CD1c-positive myeloid dendritic cell (primary cell): ENCODE measurements at regions not wholly inside any gene's neighbourhood (a gene's known extent, or its start where the extent isn't known, plus 50 kb on each side); places are given as distances from the start of the nearest gene placed in this dataset.

Experiments used
- DNase-seq: peaks from one replicate; pipeline ENCODE4 v3.0.0-alpha.2; 2016; ENCODE audit errors: extremely low spot score

DNA sequence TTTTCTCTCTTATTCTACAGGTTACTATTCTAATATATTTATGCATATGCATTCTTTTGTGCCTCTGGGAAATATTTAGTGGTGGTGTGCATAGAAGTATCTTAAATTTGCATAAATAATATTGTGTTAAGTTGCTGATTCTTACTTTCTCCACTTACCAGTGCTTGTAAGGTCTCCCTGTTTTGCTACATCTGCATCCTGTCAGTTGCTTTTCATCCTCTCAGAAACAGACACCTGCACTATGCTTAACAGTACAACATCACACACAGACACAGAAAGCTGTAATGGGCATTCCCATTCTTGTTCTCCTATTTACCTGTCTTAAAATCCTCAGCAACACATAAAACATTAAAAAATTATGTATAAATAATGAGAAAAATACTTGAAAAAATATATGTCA is 713.3 kb upstream of the RGMB start:
- no peak for DNase-seq

DNA sequence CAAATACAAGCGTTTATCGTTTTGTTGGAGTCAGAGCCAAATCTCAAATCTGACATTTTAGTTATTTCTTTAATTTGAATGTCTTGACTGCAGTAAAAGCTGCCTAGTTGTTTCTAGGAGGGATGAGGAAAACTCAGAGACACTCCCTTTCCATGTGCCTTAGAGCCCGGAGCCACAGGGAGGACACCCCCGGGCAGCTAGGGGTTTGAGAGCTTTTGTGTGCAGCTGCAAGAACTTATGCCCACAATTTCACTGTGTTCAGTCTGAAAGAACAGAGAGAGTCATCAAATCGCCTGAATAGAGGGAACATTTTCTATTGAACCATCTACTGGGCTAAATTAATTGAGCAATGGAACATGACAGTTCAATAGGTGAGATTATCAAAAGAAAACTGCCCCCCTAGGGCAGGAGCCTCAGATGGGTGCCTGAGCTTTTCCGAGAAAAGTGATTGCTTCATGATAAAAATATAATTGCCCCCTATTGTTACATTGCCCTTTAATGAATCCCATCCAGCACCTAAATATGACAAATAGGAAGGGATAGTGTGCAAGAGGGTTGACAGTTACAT is 709.3 kb upstream of the RGMB start:
- no peak for DNase-seq

DNA sequence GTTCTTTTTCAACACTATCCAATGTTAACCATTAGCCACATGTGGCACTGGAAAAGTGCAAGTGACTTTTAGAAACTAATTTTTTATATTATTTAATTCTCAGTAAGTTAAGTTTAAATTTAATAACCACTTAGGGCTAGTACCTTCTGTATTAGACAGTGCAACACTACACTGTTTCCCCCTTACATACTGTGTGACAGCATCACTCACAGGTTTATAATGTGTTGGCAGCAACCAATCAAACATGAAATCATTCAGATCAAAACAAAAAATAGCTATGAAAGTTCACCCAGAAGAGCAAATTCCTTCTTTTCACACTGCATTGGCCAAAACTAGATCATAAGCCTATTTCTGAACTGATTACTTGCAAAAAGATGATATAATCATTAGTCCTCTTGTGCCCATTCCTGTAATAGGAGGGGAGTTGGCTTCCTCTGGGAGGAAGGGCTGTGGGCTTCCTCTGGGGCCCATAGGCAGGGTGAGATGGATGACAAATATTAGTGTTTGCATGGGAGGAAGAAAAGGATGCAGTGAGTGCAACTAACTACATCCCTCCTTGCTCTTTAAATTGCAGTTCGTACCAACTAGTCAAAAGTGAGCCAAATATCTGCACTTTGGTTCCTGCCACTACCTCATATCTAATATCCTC is 708.1 kb upstream of the RGMB start:
- DNase-seq: no peak

DNA sequence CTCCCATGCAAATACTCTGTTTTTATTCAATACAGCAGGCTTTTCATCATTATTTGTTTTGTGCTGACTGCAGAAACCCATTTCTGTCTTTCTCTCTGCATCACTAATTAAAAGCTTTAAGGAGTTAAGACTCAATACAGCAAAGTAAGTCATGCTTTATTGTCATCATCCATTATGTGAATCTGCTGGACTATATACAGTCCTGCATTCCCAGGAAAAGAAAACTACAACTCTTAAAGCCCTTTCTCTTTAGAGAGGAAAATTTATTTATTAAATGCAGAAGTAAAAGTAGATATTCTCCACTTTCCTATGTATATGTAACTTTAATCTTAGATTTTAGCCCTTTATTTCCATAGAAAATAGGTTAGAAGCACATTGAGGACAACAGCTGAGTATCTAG is 706.6 kb upstream of the RGMB start:
- no peak for DNase-seq

DNA sequence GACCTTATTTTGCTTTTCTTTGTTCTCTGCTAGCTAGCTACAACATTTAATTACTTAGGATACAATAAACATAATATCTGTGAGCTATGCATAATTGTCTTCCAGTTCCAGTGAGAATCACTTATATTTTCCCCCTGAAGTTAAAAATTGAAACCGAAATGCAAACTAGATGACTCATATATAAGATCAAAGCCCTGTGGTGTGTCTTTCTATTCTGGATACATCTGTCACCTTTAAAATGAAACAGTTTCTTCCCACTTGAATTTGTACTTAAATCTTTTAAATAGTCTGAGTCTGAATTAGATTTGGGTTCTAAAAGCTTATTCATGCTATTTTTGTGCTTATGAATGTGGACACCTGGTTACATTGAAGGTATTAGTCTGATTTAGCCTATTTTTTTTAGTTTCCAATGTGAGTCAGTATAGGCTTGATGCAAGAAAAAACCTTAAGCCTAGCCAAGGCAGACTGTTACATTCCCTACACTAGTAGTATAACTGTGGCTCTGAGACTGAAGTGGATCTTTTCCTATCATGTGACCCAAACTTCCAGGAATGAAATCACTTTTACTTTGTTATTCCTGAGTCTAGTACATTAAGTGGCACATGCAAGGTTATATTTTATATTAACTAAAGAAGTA is 703.5 kb upstream of the RGMB start:
- DNase-seq: no peak

DNA sequence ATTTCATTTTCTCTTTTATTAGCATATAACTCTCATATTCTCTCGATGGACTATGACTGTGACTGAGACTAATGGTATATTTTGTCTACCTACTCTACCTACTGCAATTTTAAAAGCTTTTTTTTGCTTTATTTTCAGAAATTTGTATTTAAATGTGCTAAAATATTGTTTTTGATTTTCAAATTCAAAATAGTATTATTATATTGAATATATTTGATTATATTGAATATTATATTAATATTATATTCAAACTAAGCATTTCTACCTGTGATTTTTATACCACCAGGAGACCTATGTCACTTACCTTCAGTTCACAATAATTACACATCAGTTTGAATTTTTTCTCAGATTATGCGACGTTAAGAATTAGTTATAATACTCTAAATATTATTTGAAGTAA is 700.5 kb upstream of the RGMB start:
- no peak for DNase-seq

DNA sequence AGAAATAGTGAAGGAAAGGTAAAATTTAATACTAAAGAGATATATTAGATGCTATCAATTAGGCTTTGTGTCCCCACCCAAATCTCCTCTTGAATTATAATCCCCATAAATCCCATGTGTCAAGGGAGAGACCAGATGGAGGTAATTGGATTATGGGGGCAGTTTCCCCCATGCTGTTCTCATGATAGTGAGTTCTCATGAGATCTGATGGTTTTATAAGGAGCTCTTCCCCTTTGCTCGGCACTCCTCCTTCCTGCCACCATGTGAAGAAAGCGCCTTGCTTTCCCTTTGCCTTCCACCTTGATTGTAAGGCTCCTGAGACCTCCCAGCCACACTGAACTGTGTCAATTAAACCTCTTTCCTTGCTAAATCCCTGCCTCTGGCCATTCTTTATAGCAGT is 697.0 kb upstream of the RGMB start:
- DNase-seq: no peak

DNA sequence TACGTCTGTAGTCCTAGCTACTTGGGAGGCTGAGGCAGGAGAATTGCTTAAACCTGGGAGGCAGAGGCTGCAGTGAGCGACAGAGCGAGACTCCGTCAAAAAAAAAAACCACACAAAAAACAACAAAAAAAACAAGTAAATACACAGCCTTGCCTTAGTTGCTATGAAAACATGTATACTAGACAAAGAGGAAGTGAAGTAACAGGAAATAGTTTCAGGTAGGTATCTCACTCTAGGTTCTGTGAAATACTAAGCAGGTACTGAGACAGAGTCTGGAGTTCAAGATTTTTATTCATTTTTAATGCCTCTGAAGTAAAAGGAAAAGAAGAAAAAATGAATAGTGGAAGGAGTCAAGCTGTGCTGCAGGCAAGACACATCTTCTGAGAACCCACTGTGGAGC is 687.9 kb upstream of the RGMB start:
- no peak for DNase-seq

DNA sequence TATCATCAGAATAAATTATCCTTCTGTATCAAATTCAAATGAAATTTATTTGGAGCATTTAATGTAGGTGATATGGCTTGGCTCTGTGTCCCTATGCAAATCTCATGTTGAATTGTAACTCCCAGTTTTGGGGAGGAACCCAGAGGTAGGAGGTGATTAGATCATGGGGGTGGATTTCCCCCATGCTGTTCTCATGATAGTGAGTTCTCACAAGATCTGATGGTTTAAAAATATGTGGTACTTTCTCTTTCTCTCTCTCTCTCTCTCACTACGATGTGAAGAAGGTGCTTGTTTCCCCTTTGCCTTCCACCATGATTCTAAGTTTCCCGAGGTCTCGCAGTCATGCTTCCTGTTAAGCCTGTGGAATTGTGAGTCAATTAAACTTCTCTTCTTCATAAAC is 678.4 kb upstream of the RGMB start:
- no peak for DNase-seq

DNA sequence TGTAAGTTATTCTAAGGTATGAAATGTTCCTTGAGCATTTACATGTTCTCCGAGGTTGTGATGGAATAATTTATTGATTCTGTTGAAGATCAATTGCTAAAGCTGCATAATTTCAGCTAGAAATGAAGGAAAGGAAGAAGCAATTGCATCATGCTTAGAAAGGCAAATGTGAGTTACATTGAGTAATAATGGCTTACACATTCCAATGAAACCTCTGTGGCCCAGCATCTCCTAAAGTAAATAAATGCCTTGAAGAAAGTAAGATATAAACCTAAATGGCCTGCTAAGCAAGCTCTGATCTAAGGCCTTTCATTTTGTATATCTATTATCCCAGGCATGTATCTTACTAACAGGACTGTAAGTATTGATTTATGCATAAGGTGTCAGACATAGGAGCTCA is 677.3 kb upstream of the RGMB start:
- no peak for DNase-seq

DNA sequence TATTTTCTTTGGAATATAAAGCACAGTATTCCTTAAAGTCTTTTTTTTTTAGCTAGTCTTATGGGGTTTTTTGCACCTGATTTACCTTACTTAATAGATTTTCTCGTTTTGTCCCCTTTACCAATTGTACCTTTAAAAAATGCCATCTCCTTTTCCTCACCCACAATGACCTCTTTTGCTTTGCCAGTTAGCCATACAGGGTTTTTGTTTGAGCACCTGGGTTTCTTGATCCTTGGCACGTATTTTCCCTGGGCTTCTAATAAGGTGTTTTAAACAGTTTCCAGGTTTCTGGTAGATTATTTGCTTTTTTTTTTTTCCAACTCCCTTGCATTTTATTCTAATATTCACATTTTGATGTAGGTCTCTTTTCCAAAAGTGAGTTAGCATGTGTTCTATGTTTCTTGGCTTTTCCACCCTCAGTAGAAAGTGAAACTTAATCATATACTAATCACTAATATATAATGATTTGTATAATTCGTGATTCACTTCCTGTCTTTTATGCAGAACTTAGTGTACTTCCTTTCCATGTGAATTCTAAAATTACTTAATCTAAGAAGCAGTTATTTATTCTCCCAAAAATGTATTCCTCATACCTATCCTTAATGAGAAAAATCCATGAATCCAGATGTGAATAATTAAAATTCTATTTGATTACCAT is 673.9 kb upstream of the RGMB start:
- DNase-seq: no peak

DNA sequence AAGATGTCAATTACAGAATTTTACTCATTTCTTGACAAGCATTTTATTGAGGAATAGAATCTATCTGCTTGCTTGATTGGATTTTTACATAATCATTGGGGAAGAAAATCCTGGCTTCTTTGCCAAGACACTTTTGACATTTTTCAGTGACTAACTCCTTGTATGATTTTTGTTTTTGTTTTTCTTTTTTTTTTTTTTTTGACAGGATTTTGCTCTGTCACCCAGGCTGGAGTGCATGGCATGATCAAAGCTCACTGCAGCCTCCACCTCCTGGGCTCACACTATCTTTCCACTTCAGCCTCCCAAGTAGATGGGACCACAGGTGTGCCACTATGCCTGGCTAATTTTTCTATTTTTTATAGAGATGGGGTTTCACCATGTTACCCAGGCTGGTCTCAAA is 672.3 kb upstream of the RGMB start:
- no peak for DNase-seq

DNA sequence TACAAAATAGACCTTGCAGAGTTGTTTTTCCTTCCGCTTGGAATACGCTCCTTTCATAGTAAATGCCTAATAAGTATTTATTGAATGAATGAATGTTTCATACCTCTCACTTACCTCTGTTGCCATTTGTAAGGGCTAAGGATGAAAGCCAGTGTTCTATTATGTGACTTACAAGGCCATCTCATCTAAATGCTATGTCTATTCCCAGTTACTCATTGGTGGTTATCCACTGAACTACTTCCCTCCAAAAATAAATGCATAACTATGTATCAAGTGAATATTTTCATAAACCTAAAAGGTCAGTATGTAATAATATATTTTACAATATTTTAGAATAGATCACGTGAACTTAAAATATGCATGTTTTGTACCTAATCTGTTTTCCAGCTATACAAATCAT is 670.5 kb upstream of the RGMB start:
- no peak for DNase-seq

DNA sequence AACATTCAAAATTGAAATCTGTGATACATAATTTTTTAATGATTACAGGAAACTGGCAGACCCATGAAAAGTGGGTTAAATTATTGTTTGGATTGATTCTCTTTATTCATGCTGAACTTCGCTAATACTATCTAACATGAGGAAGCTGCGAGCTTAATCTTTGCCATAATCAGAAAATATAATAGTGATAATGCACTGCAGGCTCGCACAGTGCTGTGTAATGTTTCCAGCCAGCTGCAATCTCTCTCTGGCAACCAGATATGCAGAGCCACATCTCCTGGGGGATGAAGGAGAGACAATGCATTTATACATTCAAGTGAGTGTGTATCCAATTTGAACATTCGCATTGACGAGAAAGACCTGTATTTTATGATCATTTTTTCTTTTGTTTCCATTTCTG is 669.7 kb upstream of the RGMB start:
- no peak for DNase-seq

DNA sequence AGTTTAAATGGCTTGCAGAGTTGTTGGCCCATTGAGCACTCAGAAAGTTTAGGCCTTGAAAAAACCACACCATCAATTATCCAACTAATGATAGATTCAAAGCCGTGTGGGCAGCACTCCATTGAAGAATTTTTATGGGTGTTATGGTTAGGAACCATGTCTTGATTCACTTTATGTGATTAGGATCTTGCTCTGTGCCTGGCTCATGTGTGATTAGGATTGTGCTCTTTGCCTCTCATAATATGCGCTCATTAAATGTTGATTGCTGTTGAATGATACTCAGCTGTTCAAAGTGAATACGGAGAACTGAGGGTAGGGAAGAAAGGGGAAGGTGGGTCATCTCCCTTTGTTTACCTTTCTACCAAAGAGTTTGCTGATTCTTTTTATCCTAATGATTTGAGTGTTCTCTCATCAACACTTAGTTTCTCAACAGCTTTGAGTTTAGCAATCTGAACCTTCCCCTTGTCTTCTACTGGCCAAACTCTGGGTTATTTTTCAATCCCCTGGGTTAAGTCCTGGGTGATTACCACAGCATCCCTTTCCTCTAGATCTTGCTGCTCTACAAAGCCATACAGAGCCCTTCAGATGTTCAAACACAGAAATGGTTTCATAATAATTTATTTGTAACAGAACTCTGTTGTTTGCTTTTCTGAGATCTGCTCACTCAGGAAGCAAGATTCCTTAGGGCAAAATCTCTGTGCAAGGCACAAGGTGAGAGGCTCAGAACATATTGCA is 668.8 kb upstream of the RGMB start:
- DNase-seq: no peak

DNA sequence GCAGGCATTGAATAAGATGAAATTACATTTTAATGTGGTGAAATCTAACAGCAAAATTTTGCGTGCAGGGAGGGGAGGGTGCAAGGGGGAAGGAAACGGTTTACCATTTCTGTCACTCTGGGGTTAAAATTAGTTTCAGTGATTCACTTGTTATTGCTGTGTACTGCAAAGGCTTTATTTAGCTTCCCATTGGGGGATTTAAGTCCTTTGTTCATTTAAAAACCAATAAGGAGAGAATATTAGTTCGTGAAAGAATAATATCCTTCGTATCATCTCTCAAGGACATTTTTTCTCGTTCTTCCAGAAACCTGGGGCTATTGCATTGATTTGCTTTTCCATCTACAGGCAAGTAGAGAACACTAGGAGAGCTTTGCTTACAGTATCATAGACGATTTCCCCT is 667.8 kb upstream of the RGMB start:
- DNase-seq: no peak

DNA sequence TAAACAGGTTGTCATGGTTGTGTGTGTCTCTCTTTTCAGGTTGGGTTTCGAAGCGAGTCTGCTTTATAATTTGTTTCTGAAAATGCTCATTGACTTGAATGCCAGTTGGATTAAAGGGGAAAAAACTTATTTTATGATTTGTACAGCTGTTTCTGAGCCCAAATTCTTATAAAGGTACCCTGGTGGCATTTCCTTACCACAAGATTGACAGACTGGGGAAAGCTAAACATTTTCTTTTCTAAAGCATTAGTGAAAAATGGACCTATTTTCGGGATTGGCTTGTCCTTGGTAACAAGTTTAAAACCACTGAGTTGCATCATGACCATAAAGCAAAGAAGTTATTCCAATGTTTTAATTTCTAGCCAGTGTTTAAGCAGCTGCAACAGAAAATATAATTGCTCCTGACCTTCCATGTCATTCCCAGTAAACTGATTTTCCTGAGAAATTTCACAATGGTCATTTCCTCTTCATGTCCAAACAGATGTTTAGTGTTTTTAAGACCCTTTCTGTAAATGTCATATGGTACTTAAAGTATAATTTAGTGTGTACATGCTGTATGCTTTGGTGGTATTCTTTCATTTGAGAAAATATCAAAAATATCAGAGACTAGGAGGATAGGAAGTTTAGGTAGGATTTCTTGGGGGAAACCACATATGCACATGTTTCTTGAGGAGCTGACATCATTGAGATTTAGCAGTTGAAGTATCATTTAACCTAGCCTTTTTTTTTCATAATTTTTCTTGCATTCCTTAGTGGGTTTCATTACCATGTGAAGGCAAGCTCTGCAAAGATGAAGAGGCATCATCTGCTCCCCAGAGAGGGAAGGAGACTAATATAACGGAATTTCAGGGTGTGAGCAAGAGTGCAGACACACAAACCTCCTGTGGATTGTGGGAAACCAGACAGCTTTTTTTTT is 667.1 kb upstream of the RGMB start:
- no peak for DNase-seq

DNA sequence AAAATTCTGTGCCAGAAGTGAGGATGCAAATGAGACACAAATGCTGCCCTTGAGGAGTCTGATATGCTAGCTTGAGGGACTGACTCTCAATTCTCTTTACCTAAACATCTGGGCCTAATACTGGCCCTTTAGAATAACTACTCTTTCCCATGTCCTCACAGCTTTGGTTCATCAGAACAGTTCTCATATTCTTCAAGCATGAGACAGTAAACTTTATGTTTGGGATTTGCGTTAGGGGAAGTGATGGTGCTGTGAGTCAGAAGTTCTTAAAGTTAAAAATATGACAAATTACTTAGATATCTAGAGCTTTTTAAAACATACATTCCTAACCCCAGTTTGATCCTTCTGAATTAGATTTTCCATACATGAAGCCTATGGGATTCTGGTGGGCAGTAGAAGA is 665.0 kb upstream of the RGMB start:
- no peak for DNase-seq

DNA sequence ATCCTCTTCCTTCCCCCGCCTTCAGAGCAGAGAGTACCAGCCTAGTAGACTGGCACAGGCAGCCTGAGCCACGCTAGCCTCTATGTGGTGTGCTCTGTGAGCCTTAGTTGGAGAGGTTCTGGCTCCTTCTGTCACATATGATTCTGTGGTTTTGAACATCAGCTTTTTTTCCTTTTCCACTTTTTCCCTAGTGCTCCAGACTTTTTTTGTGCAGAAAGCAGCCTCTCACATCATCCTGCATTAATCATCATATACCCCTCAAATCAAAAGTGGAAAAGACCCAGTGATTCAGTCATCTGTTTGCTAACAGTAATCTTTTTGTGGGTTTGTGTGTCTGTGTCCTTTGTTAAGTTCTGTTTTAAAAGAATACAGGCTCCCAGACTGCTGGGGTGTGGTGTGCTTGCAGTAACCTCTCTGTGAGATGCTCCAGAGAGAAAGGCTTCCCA is 663.9 kb upstream of the RGMB start:
- DNase-seq: no peak

DNA sequence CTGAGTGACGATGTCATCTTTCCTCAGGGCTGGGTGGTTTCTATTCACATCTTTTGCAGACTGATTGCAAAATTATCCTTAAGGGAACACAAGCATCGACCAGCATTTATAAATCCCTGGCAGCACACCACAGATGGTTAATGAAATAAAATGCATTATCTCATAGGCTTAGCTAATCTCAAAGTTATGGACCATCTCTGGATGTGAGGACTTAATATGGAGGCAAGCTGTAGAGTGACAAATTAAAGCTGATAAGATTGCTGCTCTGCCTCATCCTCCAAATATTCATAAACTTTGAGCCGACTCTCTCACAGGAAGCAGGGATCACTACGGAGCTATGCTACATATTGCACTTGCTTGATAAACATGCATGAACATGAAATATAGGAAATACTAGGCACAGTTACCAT is 663.2 kb upstream of the RGMB start:
- DNase-seq: no peak

DNA sequence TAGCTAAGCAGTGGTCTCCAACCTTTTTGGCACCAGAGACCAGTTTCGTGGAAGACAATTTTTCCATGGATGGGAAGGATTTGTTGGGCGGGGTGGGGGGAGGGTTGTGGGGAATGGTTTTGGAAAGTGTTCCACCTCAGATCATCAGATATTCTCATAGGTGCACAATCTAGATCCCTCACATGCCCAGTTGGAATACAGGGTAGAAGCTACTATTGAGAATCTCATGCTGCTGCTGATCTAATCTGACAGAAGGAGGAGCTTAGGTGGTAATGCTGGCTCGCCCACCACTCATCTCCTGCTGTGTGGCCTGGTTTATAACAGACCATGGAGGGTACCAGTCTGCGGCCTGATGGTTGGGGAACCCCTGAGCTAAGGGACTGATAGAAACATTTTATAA is 662.7 kb upstream of the RGMB start:
- DNase-seq: no peak
